HEK293 (cell line): ENCODE measurements at regions not wholly inside any gene's neighbourhood (a gene's known extent, or its start where the extent isn't known, plus 50 kb on each side); places are given as distances from the start of the nearest gene placed in this dataset.

Source experiments
- CTCF ChIA-PET: fragments of 350-600 bp; formaldehyde crosslinking; extraction: SDS; loops from one replicate; lab custom pipeline; 2021; ENCODE audit warnings: antibody characterized with exemption; lab: Yijun Ruan, JAX
- POLR2A ChIA-PET: fragments of 300-600 bp; formaldehyde crosslinking; extraction: SDS; loops from one replicate; lab custom pipeline; 2020; ENCODE audit warnings: antibody characterized with exemption, inconsistent platforms; lab: Yijun Ruan, JAX
- H3K27ac ChIP-seq: fragments of 200-500 bp; sonication (Bioruptor generic); 2 replicates; pipeline ENCODE4 v1.5.1; 2014; ENCODE audit warnings: low read depth, low read length, control low read depth, inconsistent platforms; ENCODE audit errors: extremely low read depth
- H3K36me3 ChIP-seq, 2 experiments: fragments of 200-500 bp in 1 of 2; sonication (Bioruptor generic) in 1 of 2; 1 replicate in 1 of 2; 2 replicates in 1 of 2; pipeline ENCODE4 v1.5.1; 2014 to 2017; ENCODE audit warnings: inconsistent platforms in 2 of 2, low read length in 2 of 2; ENCODE audit not compliant: control insufficient read depth in 2 of 2, insufficient read depth in 1 of 2
- H3K4me1 ChIP-seq: fragments of 200-500 bp; sonication (Bioruptor generic); 2 replicates; pipeline ENCODE4 v1.5.1; 2014; ENCODE audit warnings: mild to moderate bottlenecking, low read length, inconsistent platforms; ENCODE audit not compliant: control insufficient read depth, insufficient read depth
- H3K4me3 ChIP-seq: 2 replicates; pipeline ENCODE4 v1.5.1; 2011; ENCODE audit warnings: low read depth, mild to moderate bottlenecking, control low read depth, low read length, moderate library complexity
- H3K9me3 ChIP-seq: fragments of 200-500 bp; sonication (Bioruptor generic); 2 replicates; pipeline ENCODE4 v1.5.1; 2014; ENCODE audit warnings: low read depth, low read length, inconsistent platforms; ENCODE audit not compliant: control insufficient read depth, insufficient read depth
- HOXC10 ChIP-seq: sonication (generic); formaldehyde crosslinking; IDR thresholded peaks from 2 replicates; pipeline ENCODE4 v1.8.1; 2023; ENCODE audit warnings: mild to moderate bottlenecking, missing genetic modification reagents
- PRDM1 ChIP-seq: fragments of 450-650 bp; formaldehyde crosslinking; IDR thresholded peaks from 2 replicates; pipeline ENCODE4; 2016; ENCODE audit warnings: missing biosample characterization, missing genetic modification characterization
- ZFHX2 ChIP-seq: fragments of 450-650 bp; formaldehyde crosslinking; conservative IDR thresholded peaks from 2 replicates; pipeline ENCODE4 v1.5.1; 2016; ENCODE audit warnings: missing biosample characterization, missing genetic modification characterization
- ZNF19 ChIP-seq: fragments of 450-650 bp; formaldehyde crosslinking; IDR thresholded peaks from 2 replicates; pipeline ENCODE4; 2016; ENCODE audit warnings: missing biosample characterization, missing genetic modification characterization, low read depth
- ZNF202 ChIP-seq: fragments of 450-650 bp; formaldehyde crosslinking; IDR thresholded peaks from 2 replicates; pipeline ENCODE4 v1.5.1; 2016; ENCODE audit warnings: missing biosample characterization, missing genetic modification characterization, borderline replicate concordance
- ZNF211 ChIP-seq: fragments of 450-650 bp; formaldehyde crosslinking; IDR thresholded peaks from 2 replicates; pipeline ENCODE4 v1.5.1; 2016; ENCODE audit warnings: low read depth, missing biosample characterization, missing genetic modification characterization
- ZNF24 ChIP-seq: fragments of 450-650 bp; formaldehyde crosslinking; IDR thresholded peaks from 2 replicates; pipeline ENCODE4 v1.5.1; 2016; ENCODE audit warnings: missing biosample characterization, missing genetic modification characterization
- ZNF248 ChIP-seq: fragments of 450-650 bp; formaldehyde crosslinking; IDR thresholded peaks from 2 replicates; pipeline ENCODE4 v1.5.1; 2017; ENCODE audit warnings: missing biosample characterization, missing genetic modification characterization
- ZNF394 ChIP-seq: fragments of 450-650 bp; formaldehyde crosslinking; IDR thresholded peaks from 2 replicates; pipeline ENCODE4 v1.5.1; 2016; ENCODE audit warnings: missing biosample characterization, missing genetic modification characterization, mild to moderate bottlenecking, moderate library complexity, borderline replicate concordance
- ZNF514 ChIP-seq: fragments of 450-650 bp; formaldehyde crosslinking; IDR thresholded peaks from 2 replicates; pipeline ENCODE4 v1.5.1; 2016; ENCODE audit warnings: missing biosample characterization, missing genetic modification characterization
- ZNF654 ChIP-seq: fragments of 450-650 bp; formaldehyde crosslinking; IDR thresholded peaks from 2 replicates; pipeline ENCODE4 v1.5.1; 2016; ENCODE audit warnings: low read depth, missing biosample characterization, missing genetic modification characterization
- ZNF660 ChIP-seq: fragments of 450-650 bp; IDR thresholded peaks from 2 replicates; pipeline ENCODE4 v1.5.1; 2018; ENCODE audit warnings: missing biosample characterization, mild to moderate bottlenecking, missing genetic modification characterization
- ZNF707 ChIP-seq: fragments of 450-650 bp; formaldehyde crosslinking; IDR thresholded peaks from 2 replicates; pipeline ENCODE4 v1.5.1; 2016; ENCODE audit warnings: missing biosample characterization, missing genetic modification characterization
- ZNF830 ChIP-seq: fragments of 450-650 bp; IDR thresholded peaks from 2 replicates; pipeline ENCODE4 v1.5.0; 2018; ENCODE audit warnings: missing biosample characterization, missing genetic modification characterization, low read depth, mild to moderate bottlenecking, moderate library complexity
- TF ChIP-seq, protein P1 (sequence below): fragments of 450-650 bp; formaldehyde crosslinking; IDR thresholded peaks from 2 replicates; pipeline ENCODE4 v1.5.1; 2016; ENCODE audit warnings: missing biosample characterization, missing genetic modification characterization
- TF ChIP-seq, protein P2 (sequence below): IDR thresholded peaks from 2 replicates; pipeline ENCODE4 v1.6.1; 2011; ENCODE audit warnings: mild to moderate bottlenecking, low read depth, low read length, borderline replicate concordance
- TF ChIP-seq, protein P3 (sequence below): fragments of 450-650 bp; IDR thresholded peaks from 2 replicates; pipeline ENCODE4 v1.5.1; 2018; ENCODE audit warnings: missing biosample characterization, missing genetic modification characterization
- TF ChIP-seq, protein P4 (sequence below): fragments of 450-650 bp; formaldehyde crosslinking; IDR thresholded peaks from 2 replicates; pipeline ENCODE4 v1.5.1; 2017; ENCODE audit warnings: missing biosample characterization, missing genetic modification characterization

DNA sequence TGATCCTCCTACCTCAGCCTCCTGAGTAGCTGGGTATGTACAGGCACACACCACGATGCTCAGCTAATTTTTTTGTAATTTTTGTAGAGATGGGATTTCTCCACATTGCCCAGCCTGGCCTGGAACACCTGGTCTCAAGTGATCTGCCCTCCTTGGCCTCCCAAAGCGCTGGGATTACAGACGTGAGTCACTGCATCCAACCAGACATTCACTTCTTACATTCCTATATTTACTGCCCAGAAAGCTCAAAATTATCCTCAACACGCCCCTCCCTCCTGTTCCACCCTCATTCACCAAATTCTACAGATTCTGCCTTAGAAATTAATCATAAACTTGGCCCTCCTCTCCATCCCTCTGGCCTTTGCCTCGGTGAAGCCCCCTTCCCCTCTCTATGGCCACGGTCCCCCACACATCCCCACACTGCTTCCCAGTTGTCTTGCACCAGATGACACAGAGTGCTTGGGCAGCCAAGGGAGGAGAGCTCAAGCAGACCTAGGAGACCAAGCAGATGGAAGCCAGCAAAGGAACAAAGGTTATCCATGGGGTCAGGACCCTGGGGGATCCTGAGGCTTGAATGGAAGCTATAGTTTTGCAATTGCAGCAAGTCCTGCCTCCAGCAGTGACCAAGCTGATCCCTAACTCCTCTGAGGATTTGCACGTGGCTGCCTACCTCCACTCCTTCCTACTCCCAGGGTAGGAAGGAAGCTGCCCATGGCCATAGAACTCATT lies 213.2 kb upstream of the FOXN3 start (continued):
- TF ChIP-seq, protein P1, sequence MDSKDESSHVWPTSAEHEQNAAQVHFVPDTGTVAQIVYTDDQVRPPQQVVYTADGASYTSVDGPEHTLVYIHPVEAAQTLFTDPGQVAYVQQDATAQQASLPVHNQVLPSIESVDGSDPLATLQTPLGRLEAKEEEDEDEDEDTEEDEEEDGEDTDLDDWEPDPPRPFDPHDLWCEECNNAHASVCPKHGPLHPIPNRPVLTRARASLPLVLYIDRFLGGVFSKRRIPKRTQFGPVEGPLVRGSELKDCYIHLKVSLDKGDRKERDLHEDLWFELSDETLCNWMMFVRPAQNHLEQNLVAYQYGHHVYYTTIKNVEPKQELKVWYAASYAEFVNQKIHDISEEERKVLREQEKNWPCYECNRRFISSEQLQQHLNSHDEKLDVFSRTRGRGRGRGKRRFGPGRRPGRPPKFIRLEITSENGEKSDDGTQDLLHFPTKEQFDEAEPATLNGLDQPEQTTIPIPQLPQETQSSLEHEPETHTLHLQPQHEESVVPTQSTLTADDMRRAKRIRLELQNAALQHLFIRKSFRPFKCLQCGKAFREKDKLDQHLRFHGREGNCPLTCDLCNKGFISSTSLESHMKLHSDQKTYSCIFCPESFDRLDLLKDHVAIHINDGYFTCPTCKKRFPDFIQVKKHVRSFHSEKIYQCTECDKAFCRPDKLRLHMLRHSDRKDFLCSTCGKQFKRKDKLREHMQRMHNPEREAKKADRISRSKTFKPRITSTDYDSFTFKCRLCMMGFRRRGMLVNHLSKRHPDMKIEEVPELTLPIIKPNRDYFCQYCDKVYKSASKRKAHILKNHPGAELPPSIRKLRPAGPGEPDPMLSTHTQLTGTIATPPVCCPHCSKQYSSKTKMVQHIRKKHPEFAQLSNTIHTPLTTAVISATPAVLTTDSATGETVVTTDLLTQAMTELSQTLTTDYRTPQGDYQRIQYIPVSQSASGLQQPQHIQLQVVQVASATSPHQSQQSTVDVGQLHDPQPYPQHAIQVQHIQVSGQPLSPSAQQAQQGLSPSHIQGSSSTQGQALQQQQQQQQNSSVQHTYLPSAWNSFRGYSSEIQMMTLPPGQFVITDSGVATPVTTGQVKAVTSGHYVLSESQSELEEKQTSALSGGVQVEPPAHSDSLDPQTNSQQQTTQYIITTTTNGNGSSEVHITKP: no peak
- TF ChIP-seq ZNF211 (tag by site-specific recombination): no peak
- TF ChIP-seq, protein P2, sequence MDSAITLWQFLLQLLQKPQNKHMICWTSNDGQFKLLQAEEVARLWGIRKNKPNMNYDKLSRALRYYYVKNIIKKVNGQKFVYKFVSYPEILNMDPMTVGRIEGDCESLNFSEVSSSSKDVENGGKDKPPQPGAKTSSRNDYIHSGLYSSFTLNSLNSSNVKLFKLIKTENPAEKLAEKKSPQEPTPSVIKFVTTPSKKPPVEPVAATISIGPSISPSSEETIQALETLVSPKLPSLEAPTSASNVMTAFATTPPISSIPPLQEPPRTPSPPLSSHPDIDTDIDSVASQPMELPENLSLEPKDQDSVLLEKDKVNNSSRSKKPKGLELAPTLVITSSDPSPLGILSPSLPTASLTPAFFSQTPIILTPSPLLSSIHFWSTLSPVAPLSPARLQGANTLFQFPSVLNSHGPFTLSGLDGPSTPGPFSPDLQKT: no peak
- TF ChIP-seq, protein P3, sequence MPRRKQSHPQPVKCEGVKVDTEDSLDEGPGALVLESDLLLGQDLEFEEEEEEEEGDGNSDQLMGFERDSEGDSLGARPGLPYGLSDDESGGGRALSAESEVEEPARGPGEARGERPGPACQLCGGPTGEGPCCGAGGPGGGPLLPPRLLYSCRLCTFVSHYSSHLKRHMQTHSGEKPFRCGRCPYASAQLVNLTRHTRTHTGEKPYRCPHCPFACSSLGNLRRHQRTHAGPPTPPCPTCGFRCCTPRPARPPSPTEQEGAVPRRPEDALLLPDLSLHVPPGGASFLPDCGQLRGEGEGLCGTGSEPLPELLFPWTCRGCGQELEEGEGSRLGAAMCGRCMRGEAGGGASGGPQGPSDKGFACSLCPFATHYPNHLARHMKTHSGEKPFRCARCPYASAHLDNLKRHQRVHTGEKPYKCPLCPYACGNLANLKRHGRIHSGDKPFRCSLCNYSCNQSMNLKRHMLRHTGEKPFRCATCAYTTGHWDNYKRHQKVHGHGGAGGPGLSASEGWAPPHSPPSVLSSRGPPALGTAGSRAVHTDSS: no peak
- no peak for TF ChIP-seq ZNF202 (tag by site-specific recombination)
- TF ChIP-seq ZNF707 (tag by site-specific recombination): no peak
- no peak for TF ChIP-seq ZNF830 (tag by site-specific recombination)
- TF ChIP-seq ZNF24: no peak

DNA sequence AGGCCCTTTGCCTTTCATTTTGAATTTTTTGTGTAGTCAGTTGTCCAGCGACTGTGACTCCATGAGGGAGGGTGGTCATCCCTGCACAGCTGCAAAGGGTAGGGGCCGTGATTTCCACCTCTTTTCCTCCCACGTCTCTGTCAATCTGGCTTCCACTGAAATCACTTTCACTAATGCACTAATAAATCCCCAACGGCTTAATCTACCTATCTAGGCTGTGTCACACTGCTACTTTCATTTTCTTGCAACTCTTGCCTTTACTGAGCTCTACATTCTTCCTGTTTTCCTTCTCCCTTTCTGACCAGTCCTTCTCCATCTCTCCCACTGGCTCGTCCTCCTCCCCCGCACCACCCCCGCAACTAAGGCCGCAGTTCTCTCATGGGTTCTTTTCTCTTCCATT lies 212.3 kb upstream of the FOXN3 start:
- no peaks in the 10 kb centered on the region for H3K36me3 ChIP-seq
- TF ChIP-seq ZNF830 (tag by site-specific recombination) (no peak), ZFHX2 (peak; percentile 43; the same call in 1 of the 2 replicates), ZNF248 (tag by site-specific recombination) (no peak), ZNF19 (tag by site-specific recombination) (no peak)
- TF ChIP-seq, protein P4, sequence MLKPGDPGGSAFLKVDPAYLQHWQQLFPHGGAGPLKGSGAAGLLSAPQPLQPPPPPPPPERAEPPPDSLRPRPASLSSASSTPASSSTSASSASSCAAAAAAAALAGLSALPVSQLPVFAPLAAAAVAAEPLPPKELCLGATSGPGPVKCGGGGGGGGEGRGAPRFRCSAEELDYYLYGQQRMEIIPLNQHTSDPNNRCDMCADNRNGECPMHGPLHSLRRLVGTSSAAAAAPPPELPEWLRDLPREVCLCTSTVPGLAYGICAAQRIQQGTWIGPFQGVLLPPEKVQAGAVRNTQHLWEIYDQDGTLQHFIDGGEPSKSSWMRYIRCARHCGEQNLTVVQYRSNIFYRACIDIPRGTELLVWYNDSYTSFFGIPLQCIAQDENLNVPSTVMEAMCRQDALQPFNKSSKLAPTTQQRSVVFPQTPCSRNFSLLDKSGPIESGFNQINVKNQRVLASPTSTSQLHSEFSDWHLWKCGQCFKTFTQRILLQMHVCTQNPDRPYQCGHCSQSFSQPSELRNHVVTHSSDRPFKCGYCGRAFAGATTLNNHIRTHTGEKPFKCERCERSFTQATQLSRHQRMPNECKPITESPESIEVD (tag by site-specific recombination): no peak
- TF ChIP-seq, all 188 proteins: peak for 1
- H3K27ac ChIP-seq: no peak overlapping the region
- H3K4me1 ChIP-seq: 0 out of 2 replicates have a peak, but pooled peaks cover 4% of the 10 kb centered on the region
- ChIA-PET POLR2A (no interaction called here), CTCF (interaction anchor here (0.7 kb wide), 1 partner anchor 13 kb away, joined by 3 read pairs; no protein-coding TSS in a partner anchor)
- H3K4me3 ChIP-seq: no peak overlapping the region
- H3K9me3 ChIP-seq: no peaks in the 10 kb centered on the region

DNA sequence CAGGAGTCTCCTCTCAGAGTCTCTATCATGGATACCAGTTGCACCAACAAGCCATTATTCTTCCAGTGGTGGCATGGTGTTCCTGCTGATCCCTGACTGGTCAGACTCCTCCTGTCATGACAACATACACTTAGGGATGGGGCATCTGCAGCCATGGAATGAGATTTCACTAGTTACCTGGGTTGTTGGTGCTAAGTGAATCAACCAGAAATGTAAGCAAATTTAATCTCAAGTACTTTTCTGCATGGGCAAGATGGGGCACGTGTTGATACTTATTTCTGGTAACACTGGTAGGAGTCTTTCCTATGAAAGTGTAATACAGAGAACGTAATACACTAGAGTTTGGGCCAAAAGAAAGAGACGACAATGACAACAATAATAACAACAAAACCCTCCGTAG lies 211.5 kb upstream of the FOXN3 start:
- Histone ChIP-seq H3K27ac (no peak overlapping the region), H3K4me1 (0 out of 2 replicates have a peak, but pooled peaks cover 4% of the 10 kb centered on the region), H3K4me3 (no peak overlapping the region), H3K36me3 (no peaks in the 10 kb centered on the region), H3K9me3 (no peaks in the 10 kb centered on the region)
- TF ChIP-seq ZNF514 (tag by site-specific recombination) (no peak), ZNF707 (tag by site-specific recombination) (no peak), PRDM1 (tag by site-specific recombination) (no peak), HOXC10 (CRISPR knock-in tag) (no peak), ZNF654 (no peak), ZNF394 (no peak), ZNF660 (tag by site-specific recombination) (no peak), ZNF830 (tag by site-specific recombination) (no peak)
- TF ChIP-seq, protein P2: no peak
- ChIA-PET POLR2A (no interaction called here), CTCF (no interaction called here)
